Activated CD4-positive, CD25-positive, alpha-beta regulatory T cell treated with anti-CD3 and anti-CD28 coated beads, Interleukin-2, amount 50 U/mL, for 72 hours (primary cell): ENCODE measurements at regions not wholly inside any gene's neighbourhood (a gene's known extent, or its start where the extent isn't known, plus 50 kb on each side); places are given as distances from the start of the nearest gene placed in this dataset.

Experiments used
- DNase-seq: peaks from one replicate; pipeline ENCODE4 v3.0.0; 2021

- no peak for DNase-seq
Measured at GRCh38 chr21:16708101-16708835, 804.6 kb upstream of the CXADR start.

DNA sequence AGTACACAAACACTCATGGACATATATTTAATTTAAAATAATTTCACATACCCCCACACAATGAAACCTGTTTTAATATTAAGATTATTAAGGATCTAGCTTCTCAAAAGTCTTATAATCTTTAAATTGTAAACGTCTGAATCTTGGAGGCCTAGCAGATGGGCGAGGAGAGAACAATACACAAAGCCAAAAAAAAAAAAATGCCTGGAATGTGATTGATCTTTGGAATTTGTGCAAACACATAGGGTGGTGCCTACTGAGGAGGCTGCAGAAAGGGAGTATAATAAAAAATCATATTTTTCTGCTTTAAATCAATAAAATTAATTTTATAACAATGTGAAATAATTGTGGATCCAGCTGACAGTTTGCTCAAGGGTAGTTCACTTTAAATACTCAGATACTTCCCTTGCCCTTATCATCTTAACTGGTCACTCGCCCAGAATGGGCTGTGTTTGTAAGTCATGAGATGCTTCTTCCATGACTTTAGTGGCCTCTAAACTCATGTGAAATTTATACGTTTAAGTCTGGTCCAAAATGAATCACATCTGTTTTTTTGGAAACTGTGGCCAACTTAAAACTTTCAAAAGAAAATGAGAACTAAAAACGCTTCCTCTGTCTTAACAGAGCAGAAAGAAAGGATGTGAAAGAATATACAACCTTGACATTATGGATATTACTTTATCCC, 802.8 kb upstream of the CXADR start:
- no peak for DNase-seq

DNA sequence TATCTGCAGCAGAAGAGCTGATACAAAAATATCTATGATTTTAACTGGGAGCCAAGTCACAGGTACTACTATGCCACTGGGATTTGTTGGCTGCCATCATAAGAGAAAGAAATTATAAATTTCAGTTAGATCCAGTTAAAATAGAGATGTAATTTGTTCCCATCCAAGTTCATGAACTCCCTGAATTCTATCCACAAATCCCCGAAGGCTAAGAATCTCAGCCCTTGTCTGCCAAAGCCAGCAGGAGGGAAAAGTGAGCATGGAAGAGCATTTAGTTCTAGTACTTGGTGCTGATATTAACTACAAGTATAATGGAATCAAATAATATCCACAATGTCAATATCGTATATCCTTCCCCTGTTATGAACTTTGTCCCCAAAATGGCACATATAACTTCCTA, 801.1 kb upstream of the CXADR start:
- DNase-seq: no peak

- no peak for DNase-seq
Measured at GRCh38 chr21:16713331-16714117, 799.3 kb upstream of the CXADR start.

DNA sequence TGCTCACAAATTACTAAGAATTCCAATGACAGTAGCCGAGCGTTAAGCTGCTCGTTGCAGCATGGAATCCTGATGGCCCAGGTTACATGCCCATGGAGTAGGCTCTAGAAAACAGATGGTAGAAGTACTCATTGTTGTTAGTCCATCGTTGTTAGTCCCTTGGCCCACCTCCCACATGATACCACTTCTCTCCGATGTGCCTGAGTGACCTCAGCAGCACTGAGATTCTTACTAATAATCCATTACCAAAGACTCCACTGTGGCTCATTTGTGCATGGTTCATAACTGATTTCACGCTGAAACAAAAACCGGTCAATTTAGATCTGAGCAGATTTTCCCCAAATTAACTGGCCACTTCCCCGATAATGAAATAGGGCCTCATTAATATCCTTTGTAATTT, 772.3 kb upstream of the CXADR start:
- no peak for DNase-seq

GRCh38 chr21:16741141-16741665, 771.6 kb upstream of the CXADR start:
- DNase-seq: no peak

DNA sequence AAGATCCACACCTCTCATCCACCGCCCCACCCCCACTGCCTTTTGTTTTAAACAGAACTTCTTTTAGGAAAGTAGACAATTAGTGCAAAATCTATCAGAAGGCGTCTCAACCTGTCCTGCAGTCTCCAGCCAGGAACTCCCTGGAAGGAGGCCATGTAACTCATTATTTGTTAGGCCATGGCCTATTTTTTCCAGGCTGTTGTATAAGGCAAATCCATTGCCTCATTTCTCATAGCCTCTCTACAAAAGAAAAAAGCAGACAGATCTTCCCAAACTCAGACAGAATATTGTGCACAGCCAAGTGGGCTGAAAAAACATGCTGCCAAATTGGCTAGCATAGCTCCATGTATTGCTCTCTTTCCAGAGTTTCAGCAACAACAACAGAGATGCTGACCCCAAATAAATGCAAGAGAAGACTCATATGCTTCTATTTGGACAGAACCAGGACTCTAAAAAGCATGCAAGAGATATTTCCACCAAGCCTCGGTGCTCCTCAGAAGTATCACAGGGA, 770.7 kb upstream of the CXADR start:
- no peak for DNase-seq

- no peak for DNase-seq
Measured at GRCh38 chr21:16742741-16743140, 770.1 kb upstream of the CXADR start.

- no peak for DNase-seq
Measured at GRCh38 chr21:16743317-16743716, 769.5 kb upstream of the CXADR start.

- no peak for DNase-seq
Measured at GRCh38 chr21:16750926-16751325, 761.9 kb upstream of the CXADR start.

DNA sequence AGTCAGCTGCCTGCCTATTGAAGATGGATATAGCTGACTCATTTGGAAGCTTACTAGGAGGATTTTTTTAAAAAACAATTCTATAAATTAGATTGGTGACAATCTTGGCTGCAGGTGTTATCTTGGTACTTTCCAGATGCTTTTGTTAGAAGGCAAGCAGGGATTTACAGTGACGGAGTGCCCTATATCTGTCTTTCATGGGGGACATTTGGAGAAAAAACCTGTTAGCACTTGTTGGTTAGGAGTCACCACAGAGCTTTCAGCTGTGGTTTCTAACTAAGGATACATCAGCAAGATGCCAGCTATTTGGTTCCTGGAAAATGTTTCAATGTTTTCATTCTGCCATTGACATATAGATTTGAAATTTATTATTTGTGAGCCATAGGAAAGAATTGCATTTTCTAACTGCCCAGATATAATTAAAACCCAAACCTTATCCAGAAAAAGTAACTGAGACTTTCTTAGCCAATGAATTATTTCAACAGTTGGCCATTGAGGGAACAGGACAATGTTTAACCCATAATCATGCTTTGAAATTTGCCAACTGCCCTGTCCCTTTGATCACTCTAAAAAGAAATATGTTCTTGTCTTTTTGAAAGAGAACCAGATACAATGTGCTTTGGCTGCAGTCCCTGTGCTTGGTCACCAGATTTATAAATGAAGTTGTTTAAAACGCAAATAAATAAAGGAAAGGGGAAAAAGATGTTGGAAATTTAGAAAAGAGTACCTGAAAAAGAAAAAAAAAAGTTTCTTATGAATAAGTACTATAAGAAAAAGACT, 761.0 kb upstream of the CXADR start:
- DNase-seq: no peak

DNA sequence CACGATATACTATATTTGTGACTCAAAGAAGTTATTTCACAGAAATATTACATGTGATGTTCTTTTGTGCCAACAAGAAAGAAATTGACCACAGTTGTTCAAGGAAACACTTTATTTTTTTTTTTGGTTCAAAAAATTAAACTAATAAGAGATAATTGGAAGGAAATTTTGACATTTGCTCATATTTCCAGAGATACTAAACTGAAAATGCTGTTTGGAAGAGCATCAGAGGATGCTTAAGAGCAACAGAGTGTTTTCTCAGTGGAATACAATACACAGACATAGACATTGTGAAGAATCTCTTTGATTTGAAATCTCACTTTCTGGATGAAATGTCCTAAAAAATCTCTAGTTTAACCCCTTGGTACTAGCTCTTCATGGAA, 760.4 kb upstream of the CXADR start:
- no peak for DNase-seq

- DNase-seq: no peak
Measured at GRCh38 chr21:16755061-16755460, 757.8 kb upstream of the CXADR start.

DNA sequence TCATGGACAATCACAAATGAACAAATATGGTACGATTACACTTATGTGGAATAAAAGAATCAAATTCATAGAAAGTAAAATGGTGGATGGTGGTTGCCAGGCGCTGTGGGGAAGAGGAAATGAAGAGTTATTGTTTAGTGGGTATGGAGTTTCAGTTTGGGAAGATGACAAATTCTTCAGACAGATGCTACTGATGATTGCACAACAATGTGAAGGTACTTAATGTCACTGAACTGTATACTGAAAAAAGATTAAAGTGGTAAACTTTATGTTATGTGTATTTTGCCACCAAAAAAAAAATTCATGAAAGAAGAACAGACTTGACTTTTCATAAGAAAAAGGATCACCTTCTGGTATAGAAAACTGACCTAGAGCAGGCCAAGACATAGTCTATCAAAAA, 745.6 kb upstream of the CXADR start:
- no peak for DNase-seq

DNA sequence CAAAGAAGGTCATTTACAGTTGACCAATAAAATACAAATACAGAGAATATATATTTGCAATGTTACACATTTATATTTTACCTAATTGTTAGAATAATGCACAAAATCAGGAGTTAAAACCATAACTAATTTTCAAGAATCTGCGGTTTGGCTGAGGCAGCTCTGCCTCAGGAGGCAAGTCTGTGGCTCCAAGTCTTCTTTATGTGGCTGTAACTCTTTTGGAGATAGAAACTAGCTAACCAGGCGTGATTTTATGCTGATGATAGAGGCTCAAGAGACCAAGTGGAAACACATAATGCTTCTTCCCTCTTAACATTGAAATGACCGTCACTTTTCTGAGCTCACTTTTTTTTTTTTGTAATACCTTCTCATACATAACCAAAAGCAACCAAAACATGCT, 744.7 kb upstream of the CXADR start:
- no peak for DNase-seq

DNA sequence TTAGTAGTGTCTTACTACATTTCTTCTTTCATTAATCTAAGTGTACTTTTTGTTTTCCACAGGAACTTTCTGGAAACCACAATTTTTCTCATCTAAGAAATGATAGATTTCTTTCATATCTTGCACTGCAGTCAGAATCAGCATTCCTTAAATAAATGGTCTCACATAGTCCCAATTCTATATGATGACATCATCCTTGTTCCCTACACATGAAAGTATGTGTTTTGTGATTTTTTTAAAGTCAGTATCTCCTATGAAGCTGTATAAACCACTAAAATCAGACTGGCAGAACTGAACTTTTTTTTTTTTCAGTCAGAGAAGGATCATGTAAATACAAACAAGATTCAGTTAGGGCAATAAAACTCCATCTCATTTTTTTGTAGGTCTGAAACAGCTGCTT, 742.6 kb upstream of the CXADR start:
- DNase-seq: no peak

- DNase-seq: no peak
Measured at GRCh38 chr21:16773206-16773605, 739.6 kb upstream of the CXADR start.

DNA sequence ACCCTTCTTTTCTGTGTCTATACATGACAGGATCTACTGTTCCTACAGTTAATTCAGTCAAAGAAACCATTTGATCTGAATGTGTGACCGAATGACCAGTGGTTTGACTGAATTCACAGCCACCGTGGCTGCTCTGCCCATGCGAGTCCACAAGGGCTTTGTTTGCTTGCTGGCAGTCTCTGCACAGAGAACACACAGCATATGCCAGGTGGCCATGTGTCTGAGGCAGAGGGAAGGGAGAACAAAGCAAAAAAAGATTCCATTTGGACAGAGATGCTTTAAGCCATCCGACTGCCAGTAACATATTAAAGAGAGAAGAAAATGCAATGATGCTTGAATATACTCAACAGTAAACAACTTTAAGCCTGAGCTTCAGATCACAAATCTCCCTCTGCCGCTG, 737.8 kb upstream of the CXADR start:
- no peak for DNase-seq

DNA sequence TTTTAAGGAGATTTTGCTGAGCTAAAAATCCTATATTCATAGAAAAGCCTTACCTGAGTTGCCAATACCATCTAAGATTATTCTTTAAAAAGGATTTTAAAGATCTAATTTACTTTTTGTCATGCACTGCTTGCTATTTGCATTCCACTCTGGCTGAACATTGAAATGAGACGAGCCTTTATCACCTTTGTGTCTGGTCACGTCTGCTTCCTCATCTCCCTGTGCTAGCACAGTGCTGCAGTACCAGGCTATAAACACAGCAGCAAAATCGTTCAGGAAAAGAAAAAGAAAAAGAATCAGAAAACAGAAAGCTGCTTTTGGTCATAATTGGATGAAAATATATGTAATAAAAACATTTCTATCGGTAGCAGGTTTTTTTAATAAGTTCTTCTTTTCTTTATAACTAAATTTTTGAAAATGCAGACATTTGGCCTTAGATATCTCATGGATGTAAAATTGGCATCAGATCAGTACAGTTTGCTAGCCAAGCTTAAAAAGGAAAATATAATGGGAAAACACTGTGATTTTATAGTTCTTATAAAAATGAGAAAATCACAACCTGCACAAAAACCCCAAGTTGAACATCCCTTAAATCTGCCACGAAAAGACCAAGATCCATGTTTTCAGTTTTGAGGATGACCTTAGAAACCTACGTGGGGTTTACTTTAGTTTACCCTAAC, 735.7 kb upstream of the CXADR start:
- no peak for DNase-seq

DNA sequence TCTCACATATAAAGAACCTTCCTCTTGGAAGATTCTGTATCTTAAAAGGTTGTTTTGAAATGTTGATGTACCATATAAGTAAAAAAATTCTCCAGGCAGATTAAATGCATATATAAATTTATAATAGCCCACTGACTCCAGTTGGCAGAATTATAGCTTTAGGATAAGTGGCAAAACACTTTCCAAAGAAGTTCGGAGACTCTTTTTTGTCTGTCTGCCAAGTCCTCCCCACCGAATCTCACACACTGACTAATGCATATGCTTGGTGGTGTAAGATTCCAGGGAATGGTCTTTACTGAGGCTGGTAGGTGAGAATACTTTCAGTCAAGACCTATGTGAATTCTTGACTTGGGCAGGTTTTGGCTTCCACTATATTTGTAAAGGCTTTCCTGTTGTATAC, 724.3 kb upstream of the CXADR start:
- no peak for DNase-seq

DNA sequence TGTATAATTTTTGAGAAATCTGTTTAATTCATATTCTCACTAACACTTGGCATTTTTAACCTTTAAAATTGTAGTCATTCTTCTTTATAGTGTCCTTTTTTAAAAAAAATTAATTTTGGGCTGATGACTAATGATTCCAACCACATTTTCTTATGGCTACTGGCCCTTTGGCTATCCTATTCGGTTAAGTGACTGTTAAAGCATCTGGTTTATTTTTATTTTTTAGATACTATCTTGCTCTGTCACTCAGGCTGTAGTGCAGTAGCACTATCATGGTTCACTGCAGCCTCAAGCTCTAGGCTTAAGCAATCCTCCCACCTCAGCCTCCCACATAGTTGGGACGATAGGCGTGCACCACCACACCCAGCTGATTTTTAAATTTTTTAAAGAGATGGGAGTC, 723.2 kb upstream of the CXADR start:
- DNase-seq: no peak

- no peak for DNase-seq
Measured at GRCh38 chr21:16792101-16792500, 720.7 kb upstream of the CXADR start.
